Astrocyte of the spinal cord (primary cell): ENCODE measurements at regions not wholly inside any gene's neighbourhood (a gene's known extent, or its start where the extent isn't known, plus 50 kb on each side); places are given as distances from the start of the nearest gene placed in this dataset.
"Not testable (repeated sequence)": the region's sequence is repeated elsewhere in the genome, so short reads cannot be mapped to it uniquely, and the experiment has no call there.

Source experiments
- DNase-seq: peaks from one replicate; pipeline ENCODE4 v3.0.0; 2011; ENCODE audit warnings: low read depth, low spot score
- H3K4me3 ChIP-seq: 2 replicates; pipeline ENCODE4 v1.5.1; 2011; ENCODE audit warnings: low read depth, mild to moderate bottlenecking, low read length, moderate library complexity
- CTCF ChIP-seq: IDR thresholded peaks from 2 replicates; pipeline ENCODE4 v1.5.1; 2012; ENCODE audit warnings: low read depth, mild to moderate bottlenecking, low read length, inconsistent platforms
- in situ Hi-C: cut with HindIII; loops from 2 replicates; pipeline ENCODE4 v1.10.0; 2017; ENCODE audit warnings: low sequenced_read_pairs

DNA sequence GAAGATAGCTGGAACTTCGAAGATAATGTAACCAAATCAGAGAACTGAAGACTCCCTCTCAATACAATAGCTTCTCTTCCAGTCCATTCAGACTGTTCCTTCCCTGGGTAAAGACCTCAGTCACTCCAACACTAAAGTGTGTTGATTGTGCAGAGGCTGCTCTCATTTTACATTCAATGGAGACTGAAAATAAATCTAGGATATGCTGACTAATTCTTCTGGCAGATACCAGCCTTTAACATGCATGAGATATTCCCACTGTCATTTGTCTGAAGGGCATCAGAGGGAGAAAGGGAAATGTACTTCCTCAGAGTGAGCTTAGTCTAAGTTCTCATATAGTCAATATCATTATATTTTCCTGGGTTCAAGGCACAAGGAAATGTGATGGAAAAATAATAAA lies 166.4 kb upstream of the IRAK1BP1 start:
- no peak for TF ChIP-seq CTCF
- in situ Hi-C loops, result no loop called here
- DNase-seq, result peak; percentile 22
- no peak overlapping the region for H3K4me3 ChIP-seq

- H3K4me3 ChIP-seq, result no peak overlapping the region
- in situ Hi-C loops, result no loop called here
- DNase-seq, result peak; percentile 65
- no peak for TF ChIP-seq CTCF
These were observed 165.9 kb upstream of the IRAK1BP1 start for GRCh38 chr6:78701407-78701806.

DNA sequence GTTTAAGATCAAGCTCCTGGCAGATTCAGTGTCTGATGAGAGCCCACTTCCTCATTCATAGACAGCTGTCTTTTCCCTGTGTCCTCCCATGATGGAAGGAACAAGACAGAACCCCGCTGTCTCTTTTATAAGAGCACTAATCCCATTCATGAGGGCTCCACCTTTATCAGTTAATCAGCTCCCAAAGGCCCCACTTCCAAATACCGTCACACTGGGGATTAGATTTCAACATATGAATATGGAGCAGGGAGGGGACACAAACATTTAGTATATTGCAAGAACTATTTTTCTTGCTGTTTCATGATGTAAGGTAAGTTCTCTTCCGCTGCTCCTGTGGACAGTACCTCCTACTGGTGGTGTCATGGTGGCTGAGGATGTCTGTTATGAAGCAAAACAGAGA lies 158.3 kb upstream of the IRAK1BP1 start:
- H3K4me3 ChIP-seq, result no peak overlapping the region
- in situ Hi-C loops, result no loop called here
- DNase-seq, result no peak
- no peak for TF ChIP-seq CTCF

DNA sequence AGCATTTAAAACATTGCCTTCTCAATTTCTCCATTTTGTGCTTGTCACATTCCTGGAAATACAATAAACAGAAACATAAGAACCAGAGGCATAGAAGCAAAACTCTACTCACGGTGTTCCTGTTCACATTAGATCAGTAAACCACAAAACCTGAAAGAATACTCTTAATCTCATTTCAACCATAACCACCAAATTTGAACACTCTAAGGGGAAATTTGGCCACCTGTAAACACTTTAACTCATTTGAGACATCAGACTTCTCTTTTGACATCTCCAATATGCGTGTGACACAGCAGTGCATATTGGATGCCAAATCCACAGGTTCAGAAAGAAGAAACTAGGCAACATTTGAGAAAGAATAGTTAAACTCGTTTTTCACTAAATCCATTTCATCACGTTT lies 153.8 kb upstream of the IRAK1BP1 start:
- no peak for TF ChIP-seq CTCF
- DNase-seq, result no peak
- no peak overlapping the region for H3K4me3 ChIP-seq
- in situ Hi-C loops, result no loop called here

DNA sequence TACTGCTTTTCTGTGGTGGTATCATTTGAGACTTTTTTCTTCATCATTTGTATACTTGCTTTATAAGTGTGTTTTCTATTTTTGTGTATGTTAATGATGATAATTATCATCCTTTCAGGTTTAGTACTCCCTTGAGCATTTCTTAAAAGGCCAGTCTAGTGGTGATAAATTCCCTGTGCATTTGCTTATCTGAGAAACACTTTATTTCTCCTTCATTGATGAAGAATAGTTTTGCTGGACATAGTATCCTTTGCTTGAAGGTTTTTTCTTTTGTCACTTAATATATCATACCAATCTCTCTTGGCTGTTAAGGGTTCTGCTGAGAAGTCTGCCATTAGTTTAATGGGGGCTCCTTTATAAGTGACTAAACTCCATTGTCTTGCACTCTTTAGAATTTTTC lies 123.2 kb upstream of the IRAK1BP1 start:
- no peak overlapping the region for H3K4me3 ChIP-seq
- DNase-seq, result no peak
- in situ Hi-C loops, result no loop called here
- TF ChIP-seq CTCF, result no peak

GRCh38 chr6:78746457-78746856 lies 120.9 kb upstream of the IRAK1BP1 start:
- TF ChIP-seq CTCF, result no peak
- H3K4me3 ChIP-seq, result no peak overlapping the region
- peak; percentile 32 for DNase-seq
- in situ Hi-C loops, result no loop called here

GRCh38 chr6:78749326-78749725 lies 118.0 kb upstream of the IRAK1BP1 start:
- peak; percentile 24 for DNase-seq
- H3K4me3 ChIP-seq, result no peak overlapping the region
- TF ChIP-seq CTCF, result no peak
- in situ Hi-C loops, result no loop called here

- in situ Hi-C loops, DNase-seq, H3K4me3 ChIP-seq: not testable (repeated sequence)
These were observed 109.0 kb upstream of the IRAK1BP1 start for GRCh38 chr6:78758297-78758798.
